CD14-positive monocyte (primary cell): ENCODE measurements at regions not wholly inside any gene's neighbourhood (a gene's known extent, or its start where the extent isn't known, plus 50 kb on each side); places are given as distances from the start of the nearest gene placed in this dataset.

Experiments
- DNase-seq, 3 donors: peaks; one replicate each; pipeline ENCODE4 v3.0.0-alpha.2; 2011 to 2022
- H2AFZ ChIP-seq: 2 replicates; pipeline ENCODE4 v1.6.0; 2012; ENCODE audit warnings: mild to moderate bottlenecking, low read depth, low read length, inconsistent platforms; ENCODE audit not compliant: insufficient read depth, poor library complexity, severe bottlenecking
- H3K27ac ChIP-seq, 2 donors: 1 replicate in 1 of 2; 2 replicates in 1 of 2; pipeline ENCODE4 v1.5.1; 2012 to 2013; ENCODE audit warnings: low read length in 2 of 2, control low read depth in 1 of 2, inconsistent platforms in 1 of 2, low read depth in 1 of 2, mild to moderate bottlenecking in 1 of 2
- H3K27me3 ChIP-seq, 2 donors: one replicate each; pipeline versions ENCODE4 v1.6.0 to v1.6.1; 2011 to 2013; ENCODE audit warnings: low read length in 2 of 2; ENCODE audit not compliant: control insufficient read depth in 2 of 2, insufficient read depth in 2 of 2
- H3K36me3 ChIP-seq, 2 donors: replicated peaks in 1 of 2; 1 replicate in 1 of 2; 2 replicates in 1 of 2; pipeline versions ENCODE4 v1.5.1 to v1.6.1; 2012 to 2013; ENCODE audit warnings: low read length in 2 of 2, control low read depth in 1 of 2, inconsistent platforms in 1 of 2, mild to moderate bottlenecking in 1 of 2; ENCODE audit not compliant: insufficient read depth in 2 of 2, control insufficient read depth in 1 of 2
- H3K4me1 ChIP-seq, 2 donors: 1 replicate in 1 of 2; 2 replicates in 1 of 2; pipeline versions ENCODE4 v1.5.1 to v1.6.1; 2012 to 2013; ENCODE audit warnings: low read length in 2 of 2, control low read depth in 1 of 2, inconsistent platforms in 1 of 2, mild to moderate bottlenecking in 1 of 2, moderate library complexity in 1 of 2; ENCODE audit not compliant: insufficient read depth in 2 of 2, control insufficient read depth in 1 of 2
- H3K4me2 ChIP-seq: replicated peaks from 2 replicates; pipeline ENCODE3; 2012; ENCODE audit warnings: low read length, moderate library complexity, mild to moderate bottlenecking; ENCODE audit not compliant: poor library complexity, severe bottlenecking; ENCODE audit errors: extremely low read depth
- H3K4me3 ChIP-seq, 3 experiments: fragments of 200-600 bp in 1 of 3; sonication (generic) in 1 of 3; replicated peaks in 1 of 3; 1 replicate in 2 of 3; 2 replicates in 1 of 3; pipeline ENCODE4 v1.5.1; 2011 to 2013; ENCODE audit warnings: low read length in 3 of 3, mild to moderate bottlenecking in 3 of 3, control low read depth in 2 of 3, low read depth in 2 of 3, inconsistent platforms in 1 of 3, moderate library complexity in 1 of 3
- H3K79me2 ChIP-seq: 2 replicates; pipeline ENCODE4 v1.6.0; 2012; ENCODE audit warnings: mild to moderate bottlenecking, control low read depth, inconsistent platforms, low read length, moderate library complexity; ENCODE audit not compliant: insufficient read depth
- H3K9ac ChIP-seq: 2 replicates; pipeline ENCODE4 v1.6.0; 2017; ENCODE audit warnings: low read length, mild to moderate bottlenecking; ENCODE audit not compliant: insufficient read depth, poor library complexity, severe bottlenecking
- H3K9me3 ChIP-seq, 2 donors: replicated peaks in 1 of 2; 1 replicate in 1 of 2; 2 replicates in 1 of 2; pipeline versions ENCODE4 v1.5.1 to v1.6.1; 2012 to 2013; ENCODE audit warnings: low read length in 2 of 2, control low read depth in 1 of 2; ENCODE audit not compliant: control insufficient read depth in 1 of 2, insufficient read depth in 1 of 2
- H4K20me1 ChIP-seq: 2 replicates; pipeline ENCODE4 v1.6.0; 2012; ENCODE audit warnings: mild to moderate bottlenecking, low read length, control low read depth, moderate library complexity; ENCODE audit not compliant: insufficient read depth
- H3K27ac Mint-ChIP-seq, 7 donors: one replicate each; pipeline ENCODE4 v1.8.0; 2020; ENCODE audit warnings: mild to moderate bottlenecking in 7 of 7, mixed read lengths in 7 of 7, moderate library complexity in 6 of 7, inconsistent platforms in 2 of 7
- H3K27me3 Mint-ChIP-seq, 3 donors: one replicate each; pipeline ENCODE4 v1.8.0; 2021 to 2022; ENCODE audit warnings: low read depth in 3 of 3, mild to moderate bottlenecking in 3 of 3, mixed read lengths in 3 of 3, moderate library complexity in 3 of 3, inconsistent platforms in 1 of 3
- H3K36me3 Mint-ChIP-seq, 2 donors: one replicate each; pipeline ENCODE4 v1.8.0; 2020; ENCODE audit warnings: mixed read lengths in 2 of 2, inconsistent platforms in 1 of 2, mild to moderate bottlenecking in 1 of 2
- H3K4me1 Mint-ChIP-seq: one replicate; pipeline ENCODE4 v1.8.0; 2020; ENCODE audit warnings: mild to moderate bottlenecking, mixed read lengths
- H3K4me3 Mint-ChIP-seq, 2 donors: one replicate each; pipeline ENCODE4 v1.8.0; 2020; ENCODE audit warnings: mild to moderate bottlenecking in 2 of 2, mixed read lengths in 2 of 2, moderate library complexity in 1 of 2
- H3K9me3 Mint-ChIP-seq, 7 donors: one replicate each; pipeline ENCODE4 v1.8.0; 2020 to 2022; ENCODE audit warnings: mixed read lengths in 7 of 7, mild to moderate bottlenecking in 6 of 7, moderate library complexity in 6 of 7, inconsistent platforms in 2 of 7
- WGBS: methylation state at CpG from one replicate; pipeline ENCODE4 v1.1.5; 2013; ENCODE audit warnings: missing lambda C conversion rate; ENCODE audit not compliant: insufficient coverage; 5-methylcytosine and 5-hydroxymethylcytosine counted together
- intact Hi-C, 2 donors: fragments of 100-400 bp; cut with micrococcal nuclease; formaldehyde crosslinking; loops; one replicate each; pipeline versions ENCODE4 v1.15.0 to v1.15.1; 2023
- TF ChIP-seq, protein P1 (sequence below): fragments of 200-600 bp; IDR thresholded peaks from one replicate; pipeline ENCODE4 v1.8.0; 2022; ENCODE audit warnings: antibody characterized with exemption, mild to moderate bottlenecking

DNA sequence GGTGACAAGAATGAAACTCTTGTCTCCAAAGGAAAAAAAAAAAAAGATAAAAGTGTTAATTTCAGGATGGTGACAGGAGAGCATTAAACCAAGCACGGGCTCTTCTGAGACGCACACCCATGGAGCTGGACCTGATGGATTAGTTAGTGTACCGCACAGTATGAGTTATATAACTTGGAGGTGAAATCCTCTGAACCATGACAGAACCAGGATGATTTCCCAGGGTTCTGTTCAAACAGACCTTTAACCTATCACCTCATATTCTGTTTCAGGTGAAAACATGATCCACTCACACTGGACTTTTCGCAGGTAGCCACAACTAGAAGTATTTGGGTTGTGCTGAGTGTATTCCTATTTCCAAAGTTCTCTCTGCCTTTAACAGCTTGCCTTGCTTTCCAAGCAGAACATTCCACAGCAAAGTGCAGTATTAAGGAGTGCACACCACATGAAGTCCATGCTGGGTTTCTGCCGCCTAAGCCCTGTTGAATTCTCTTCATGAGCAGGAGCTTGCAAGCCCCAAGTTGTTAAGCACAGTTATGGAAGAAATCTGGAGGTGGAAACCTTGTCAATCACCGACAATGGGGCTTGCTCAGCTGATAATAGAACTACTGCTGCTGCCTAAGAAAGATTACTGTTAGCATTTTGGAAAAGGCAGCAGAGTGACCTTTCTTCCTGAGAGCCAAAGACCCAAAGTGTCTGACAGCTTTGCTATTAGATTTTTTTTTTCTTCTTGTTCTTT is 461.7 kb downstream of the TLE1 start:
- DNase-seq = no peak
- 92% methylated on average over 3 of the region's 6 CpGs for WGBS
- no peaks in the 10 kb centered on the region for H3K9me3 ChIP-seq
- H3K9me3 Mint-ChIP-seq = peaks cover 0 to 5% (median 0%) of the 10 kb centered on the region in 7 donors
- no peaks in the 10 kb centered on the region for H3K4me1 Mint-ChIP-seq
- H3K27ac ChIP-seq = no peak overlapping the region
- H2AFZ ChIP-seq = no peak overlapping the region
- no peaks in the 10 kb centered on the region for H3K4me1 ChIP-seq
- no peak overlapping the region for H3K4me3 ChIP-seq
- no peak overlapping the region for H3K9ac ChIP-seq
- no peaks in the 10 kb centered on the region for H3K27me3 ChIP-seq
- no peaks in the 10 kb centered on the region for H3K36me3 ChIP-seq
- H3K4me3 Mint-ChIP-seq = no peak overlapping the region
- TF ChIP-seq, protein P1, sequence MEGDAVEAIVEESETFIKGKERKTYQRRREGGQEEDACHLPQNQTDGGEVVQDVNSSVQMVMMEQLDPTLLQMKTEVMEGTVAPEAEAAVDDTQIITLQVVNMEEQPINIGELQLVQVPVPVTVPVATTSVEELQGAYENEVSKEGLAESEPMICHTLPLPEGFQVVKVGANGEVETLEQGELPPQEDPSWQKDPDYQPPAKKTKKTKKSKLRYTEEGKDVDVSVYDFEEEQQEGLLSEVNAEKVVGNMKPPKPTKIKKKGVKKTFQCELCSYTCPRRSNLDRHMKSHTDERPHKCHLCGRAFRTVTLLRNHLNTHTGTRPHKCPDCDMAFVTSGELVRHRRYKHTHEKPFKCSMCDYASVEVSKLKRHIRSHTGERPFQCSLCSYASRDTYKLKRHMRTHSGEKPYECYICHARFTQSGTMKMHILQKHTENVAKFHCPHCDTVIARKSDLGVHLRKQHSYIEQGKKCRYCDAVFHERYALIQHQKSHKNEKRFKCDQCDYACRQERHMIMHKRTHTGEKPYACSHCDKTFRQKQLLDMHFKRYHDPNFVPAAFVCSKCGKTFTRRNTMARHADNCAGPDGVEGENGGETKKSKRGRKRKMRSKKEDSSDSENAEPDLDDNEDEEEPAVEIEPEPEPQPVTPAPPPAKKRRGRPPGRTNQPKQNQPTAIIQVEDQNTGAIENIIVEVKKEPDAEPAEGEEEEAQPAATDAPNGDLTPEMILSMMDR = no peak
- no peak overlapping the region for H3K27ac Mint-ChIP-seq
- intact Hi-C loops = no loop called here
- peaks cover 0 to 2% (median 0%) of the 10 kb centered on the region in 3 donors for H3K27me3 Mint-ChIP-seq
- H3K36me3 Mint-ChIP-seq = no peaks in the 10 kb centered on the region
- H3K4me2 ChIP-seq = no peak overlapping the region
- H4K20me1 ChIP-seq = no peaks in the 10 kb centered on the region
- H3K79me2 ChIP-seq = no peaks in the 10 kb centered on the region

DNA sequence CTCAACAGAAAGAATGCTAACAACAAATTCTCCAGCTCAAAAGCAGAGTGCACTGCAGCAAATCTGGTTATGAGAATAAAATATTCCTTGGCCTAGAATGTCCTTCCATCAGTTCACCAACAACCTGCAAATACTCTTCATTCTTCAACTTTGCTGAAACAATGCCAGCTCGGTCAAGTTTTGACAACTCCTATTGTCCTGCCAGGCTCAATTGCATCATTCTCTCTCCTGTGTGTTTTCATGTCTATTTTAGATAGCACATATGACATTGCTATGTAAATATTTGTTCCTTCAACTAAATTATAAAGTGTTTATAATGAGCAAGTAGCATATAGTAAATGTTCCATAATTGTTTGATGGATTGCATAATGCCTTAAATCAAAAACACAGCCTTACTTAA is 463.8 kb downstream of the TLE1 start:
- H2AFZ ChIP-seq = no peak overlapping the region
- no peaks in the 10 kb centered on the region for H3K79me2 ChIP-seq
- no peaks in the 10 kb centered on the region for H4K20me1 ChIP-seq
- Mint-ChIP-seq H3K27me3 (peaks cover 0 to 2% (median 1%) of the 10 kb centered on the region in 3 donors), H3K4me1 (no peaks in the 10 kb centered on the region), H3K4me3 (no peak overlapping the region), H3K9me3 (peaks cover 0 to 7% (median 2%) of the 10 kb centered on the region in 7 donors), H3K27ac (no peak overlapping the region), H3K36me3 (no peaks in the 10 kb centered on the region)
- H3K4me3 ChIP-seq = no peak overlapping the region
- no peaks in the 10 kb centered on the region for H3K4me1 ChIP-seq
- no peak overlapping the region for H3K27ac ChIP-seq
- no peak overlapping the region for H3K9ac ChIP-seq
- H3K27me3 ChIP-seq = no peaks in the 10 kb centered on the region
- H3K36me3 ChIP-seq = no peaks in the 10 kb centered on the region
- no CpG with 5 or more reads among the region's 1 CpG for whole genome bisulfite sequencing
- intact Hi-C loops = no loop called here
- H3K4me2 ChIP-seq = no peak overlapping the region
- TF ChIP-seq, protein P1 = no peak
- DNase-seq = no peak
- no peaks in the 10 kb centered on the region for H3K9me3 ChIP-seq
